ENCODE measurements at regions not wholly inside any gene's neighbourhood (a gene's known extent, or its start where the extent isn't known, plus 50 kb on each side); places are given as distances from the start of the nearest gene placed in this dataset.

DNA sequence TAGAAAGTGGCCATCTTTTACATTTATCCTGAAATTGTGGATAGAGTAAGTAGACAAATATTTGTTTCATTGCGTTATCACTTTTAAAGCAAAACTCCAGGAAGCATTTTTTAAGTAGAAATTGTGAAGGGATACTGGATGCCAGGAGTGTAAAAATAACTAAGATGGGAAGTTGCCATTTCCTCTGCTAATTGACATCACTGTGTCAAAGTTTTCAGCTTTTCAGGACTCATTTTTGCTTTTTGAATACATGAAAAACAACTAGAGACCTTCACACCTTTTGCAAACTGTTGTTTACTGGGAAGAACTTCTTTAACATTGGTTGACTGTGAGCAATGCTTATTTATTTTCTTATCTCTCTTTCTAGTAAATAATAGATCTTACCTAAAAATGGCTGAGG lies 337.5 kb downstream of the NR2F1-AS1 start:
- ChIA-PET CTCF (no interaction called here), POLR2A (no interaction called here)
- no peaks in the 10 kb centered on the region for H3K36me3 ChIP-seq (ENCODE audit: control insufficient read depth, insufficient read depth, low read length)
- BruUV-seq (replicated peaks): no TSS peak
- peaks cover 26% of the 10 kb centered on the region for H3K4me1 ChIP-seq (ENCODE audit: control insufficient read depth, insufficient read depth, low read length)
- in situ Hi-C loops (cut with HindIII; ENCODE audit: low pct_unique_long_range_greater_than_20kb, low sequenced_read_pairs): no loop called here
- peak overlapping the region; percentile 93; the same call in 1 of the 2 replicates for H3K27ac ChIP-seq (ENCODE audit: low read length)
- TF ChIP-seq, protein P1, sequence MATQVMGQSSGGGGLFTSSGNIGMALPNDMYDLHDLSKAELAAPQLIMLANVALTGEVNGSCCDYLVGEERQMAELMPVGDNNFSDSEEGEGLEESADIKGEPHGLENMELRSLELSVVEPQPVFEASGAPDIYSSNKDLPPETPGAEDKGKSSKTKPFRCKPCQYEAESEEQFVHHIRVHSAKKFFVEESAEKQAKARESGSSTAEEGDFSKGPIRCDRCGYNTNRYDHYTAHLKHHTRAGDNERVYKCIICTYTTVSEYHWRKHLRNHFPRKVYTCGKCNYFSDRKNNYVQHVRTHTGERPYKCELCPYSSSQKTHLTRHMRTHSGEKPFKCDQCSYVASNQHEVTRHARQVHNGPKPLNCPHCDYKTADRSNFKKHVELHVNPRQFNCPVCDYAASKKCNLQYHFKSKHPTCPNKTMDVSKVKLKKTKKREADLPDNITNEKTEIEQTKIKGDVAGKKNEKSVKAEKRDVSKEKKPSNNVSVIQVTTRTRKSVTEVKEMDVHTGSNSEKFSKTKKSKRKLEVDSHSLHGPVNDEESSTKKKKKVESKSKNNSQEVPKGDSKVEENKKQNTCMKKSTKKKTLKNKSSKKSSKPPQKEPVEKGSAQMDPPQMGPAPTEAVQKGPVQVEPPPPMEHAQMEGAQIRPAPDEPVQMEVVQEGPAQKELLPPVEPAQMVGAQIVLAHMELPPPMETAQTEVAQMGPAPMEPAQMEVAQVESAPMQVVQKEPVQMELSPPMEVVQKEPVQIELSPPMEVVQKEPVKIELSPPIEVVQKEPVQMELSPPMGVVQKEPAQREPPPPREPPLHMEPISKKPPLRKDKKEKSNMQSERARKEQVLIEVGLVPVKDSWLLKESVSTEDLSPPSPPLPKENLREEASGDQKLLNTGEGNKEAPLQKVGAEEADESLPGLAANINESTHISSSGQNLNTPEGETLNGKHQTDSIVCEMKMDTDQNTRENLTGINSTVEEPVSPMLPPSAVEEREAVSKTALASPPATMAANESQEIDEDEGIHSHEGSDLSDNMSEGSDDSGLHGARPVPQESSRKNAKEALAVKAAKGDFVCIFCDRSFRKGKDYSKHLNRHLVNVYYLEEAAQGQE (IDR thresholded peaks at IDR 0.05; ENCODE audit: insufficient read depth in 1 of 2, low read depth in 2 of 2, low read length in 1 of 2): no peak
- no peak for TF ChIP-seq SIN3A (IDR thresholded peaks at IDR 0.05; ENCODE audit: borderline replicate concordance, insufficient read depth, low read depth, low read length)
- no peak for TF ChIP-seq POLR2AphosphoS5 (IDR thresholded peaks at IDR 0.05; ENCODE audit: low read depth, low read length)
- no peak for TF ChIP-seq TCF7L2 (IDR thresholded peaks at IDR 0.05; ENCODE audit: low read depth, low read length)
- TF ChIP-seq, protein P2, sequence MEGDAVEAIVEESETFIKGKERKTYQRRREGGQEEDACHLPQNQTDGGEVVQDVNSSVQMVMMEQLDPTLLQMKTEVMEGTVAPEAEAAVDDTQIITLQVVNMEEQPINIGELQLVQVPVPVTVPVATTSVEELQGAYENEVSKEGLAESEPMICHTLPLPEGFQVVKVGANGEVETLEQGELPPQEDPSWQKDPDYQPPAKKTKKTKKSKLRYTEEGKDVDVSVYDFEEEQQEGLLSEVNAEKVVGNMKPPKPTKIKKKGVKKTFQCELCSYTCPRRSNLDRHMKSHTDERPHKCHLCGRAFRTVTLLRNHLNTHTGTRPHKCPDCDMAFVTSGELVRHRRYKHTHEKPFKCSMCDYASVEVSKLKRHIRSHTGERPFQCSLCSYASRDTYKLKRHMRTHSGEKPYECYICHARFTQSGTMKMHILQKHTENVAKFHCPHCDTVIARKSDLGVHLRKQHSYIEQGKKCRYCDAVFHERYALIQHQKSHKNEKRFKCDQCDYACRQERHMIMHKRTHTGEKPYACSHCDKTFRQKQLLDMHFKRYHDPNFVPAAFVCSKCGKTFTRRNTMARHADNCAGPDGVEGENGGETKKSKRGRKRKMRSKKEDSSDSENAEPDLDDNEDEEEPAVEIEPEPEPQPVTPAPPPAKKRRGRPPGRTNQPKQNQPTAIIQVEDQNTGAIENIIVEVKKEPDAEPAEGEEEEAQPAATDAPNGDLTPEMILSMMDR (IDR thresholded peaks at IDR 0.05): no peak
- DNase-seq (ENCODE audit: low read depth, low spot score): no peak
- no peaks in the 10 kb centered on the region for H3K9me3 ChIP-seq (ENCODE audit: control insufficient read depth, insufficient read depth, low read depth, low read length)
- intact Hi-C loops (cut with micrococcal nuclease; ENCODE audit: unreplicated experiment): no loop called here
- no peak for ATAC-seq
- H3K4me3 ChIP-seq (ENCODE audit: low read depth in 2 of 2, low read length in 2 of 2): no peak overlapping the region
- H3K27me3 ChIP-seq (ENCODE audit: control insufficient read depth, insufficient read depth, low read length): no peaks in the 10 kb centered on the region

DNA sequence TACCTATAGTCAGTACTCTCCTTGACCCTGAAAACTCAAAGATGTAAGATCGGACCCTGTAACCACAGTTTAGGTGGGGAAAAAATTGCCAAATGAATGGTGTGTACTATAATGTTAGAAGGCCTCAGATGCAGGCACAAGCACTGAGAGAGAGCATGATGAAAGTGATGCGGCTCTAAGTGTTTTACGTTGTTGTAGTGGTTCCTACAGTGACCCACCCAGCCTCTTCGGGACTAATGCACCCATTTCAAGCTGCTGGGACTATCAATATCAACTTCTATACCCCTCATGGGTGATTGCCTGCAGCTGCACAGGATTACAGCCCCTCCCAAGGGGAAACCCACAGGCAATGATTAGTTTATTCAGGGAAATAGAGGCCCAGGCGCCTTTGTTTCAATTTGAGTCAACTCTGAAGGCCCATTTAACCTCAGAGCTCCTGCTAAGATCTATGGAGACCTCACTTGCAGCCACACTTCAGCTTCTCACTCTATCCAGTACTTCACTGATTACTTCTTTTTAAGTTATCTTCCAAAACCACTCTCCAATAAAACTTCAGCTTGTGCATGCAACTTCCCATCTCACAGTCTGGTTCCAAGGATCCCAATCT lies 340.7 kb downstream of the NR2F1-AS1 start:
- ChIA-PET POLR2A (no interaction called here), CTCF (interaction anchor here (0.6 kb wide), 1 partner anchor 10 kb away, joined by 3 read pairs; no protein-coding TSS in a partner anchor)
- in situ Hi-C loops (cut with HindIII; ENCODE audit: low pct_unique_long_range_greater_than_20kb, low sequenced_read_pairs) (no loop called here), intact Hi-C loops (cut with micrococcal nuclease; ENCODE audit: unreplicated experiment) (no loop called here)
- Histone ChIP-seq H3K27ac (ENCODE audit: low read length) (peak overlapping the region; percentile 25; the same call in 1 of the 2 replicates), H3K36me3 (ENCODE audit: control insufficient read depth, insufficient read depth, low read length) (no peaks in the 10 kb centered on the region), H3K9me3 (ENCODE audit: control insufficient read depth, insufficient read depth, low read depth, low read length) (no peaks in the 10 kb centered on the region), H3K4me3 (ENCODE audit: low read depth in 2 of 2, low read length in 2 of 2) (no peak overlapping the region), H3K4me1 (ENCODE audit: control insufficient read depth, insufficient read depth, low read length) (peaks cover 5% of the 10 kb centered on the region; the same call in 1 of the 2 replicates), H3K27me3 (ENCODE audit: control insufficient read depth, insufficient read depth, low read length) (no peaks in the 10 kb centered on the region)
- TF ChIP-seq, protein P2 (IDR thresholded peaks at IDR 0.05): no peak
- TF ChIP-seq, protein P1 (IDR thresholded peaks at IDR 0.05; ENCODE audit: insufficient read depth in 1 of 2, low read depth in 2 of 2, low read length in 1 of 2): no peak
- TF ChIP-seq SIN3A (IDR thresholded peaks at IDR 0.05; ENCODE audit: borderline replicate concordance, insufficient read depth, low read depth, low read length) (no peak), TCF7L2 (IDR thresholded peaks at IDR 0.05; ENCODE audit: low read depth, low read length) (no peak), POLR2AphosphoS5 (IDR thresholded peaks at IDR 0.05; ENCODE audit: low read depth, low read length) (no peak)
- DNase-seq (ENCODE audit: low read depth, low spot score) (no peak), ATAC-seq (no peak)
- no TSS peak for BruUV-seq (replicated peaks)
